Mesodermal cell (in vitro differentiated cells): ENCODE measurements at regions not wholly inside any gene's neighbourhood (a gene's known extent, or its start where the extent isn't known, plus 50 kb on each side); places are given as distances from the start of the nearest gene placed in this dataset.
"Not testable (repeated sequence)": the region's sequence is repeated elsewhere in the genome, so short reads cannot be mapped to it uniquely, and the experiment has no call there.

ENCODE experiments used
- H3K27ac ChIP-seq: 2 replicates; pipeline ENCODE4 v1.7.0; 2013; ENCODE audit warnings: mild to moderate bottlenecking, low read depth, low read length, moderate library complexity; ENCODE audit not compliant: severe bottlenecking
- H3K36me3 ChIP-seq: 2 replicates; pipeline ENCODE4 v1.7.1; 2013; ENCODE audit warnings: mild to moderate bottlenecking, low read length, moderate library complexity; ENCODE audit not compliant: control insufficient read depth, insufficient read depth
- H3K4me1 ChIP-seq: one replicate; pipeline ENCODE4 v1.7.1; 2013; ENCODE audit warnings: mild to moderate bottlenecking, low read length; ENCODE audit not compliant: insufficient read depth, control insufficient read depth, poor library complexity, severe bottlenecking
- H3K4me3 ChIP-seq: 2 replicates; pipeline ENCODE4 v1.7.0; 2013; ENCODE audit warnings: low read length, control low read depth, mild to moderate bottlenecking; ENCODE audit not compliant: insufficient read depth, poor library complexity, severe bottlenecking; ENCODE audit errors: extremely low read depth
- H3K9me3 ChIP-seq: 2 replicates; pipeline ENCODE4 v1.7.1; 2013; ENCODE audit warnings: mild to moderate bottlenecking, low read length, moderate library complexity; ENCODE audit not compliant: control insufficient read depth
- WGBS, 2 experiments: methylation state at CpG; one replicate each; pipeline ENCODE4 v1.1.5; 2013; ENCODE audit warnings: missing lambda C conversion rate in 2 of 2; ENCODE audit not compliant: insufficient coverage in 2 of 2; 5-methylcytosine and 5-hydroxymethylcytosine counted together

- H3K9me3 ChIP-seq = no peaks in the 10 kb centered on the region
- 87 to 100% methylated on average over 1 to 2 of the region's 3 CpGs for WGBS, 2 experiments
- no peak overlapping the region for H3K4me3 ChIP-seq
- H3K4me1 ChIP-seq = peaks cover 14% of the 10 kb centered on the region
- H3K27ac ChIP-seq = no peak overlapping the region
- no peaks in the 10 kb centered on the region for H3K36me3 ChIP-seq
These were observed 81.4 kb upstream of the CPEB2 start for GRCh38 chr4:14920759-14921320.

DNA sequence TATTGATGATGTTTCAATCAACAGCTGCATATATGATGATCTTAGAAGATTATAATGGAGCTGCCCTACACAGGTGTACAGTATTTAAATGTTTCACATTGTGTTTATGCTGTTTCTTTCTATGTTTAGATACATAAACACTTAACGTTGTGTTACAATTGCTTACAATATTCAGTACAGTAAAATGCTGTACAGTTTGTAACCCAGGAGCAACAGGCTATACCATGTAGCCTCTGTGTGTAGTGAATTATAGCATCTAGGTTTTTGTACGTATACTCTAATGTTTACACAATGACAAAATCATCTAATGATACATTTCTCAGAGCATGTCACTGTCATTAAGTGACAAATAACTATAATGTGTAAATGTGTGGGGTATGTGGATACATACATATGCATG is 80.5 kb upstream of the CPEB2 start:
- H3K4me3 ChIP-seq, H3K4me1 ChIP-seq, H3K27ac ChIP-seq, H3K36me3 ChIP-seq, H3K9me3 ChIP-seq: not testable (repeated sequence)
- no CpG with 5 or more reads among the region's 2 CpGs for WGBS, 2 experiments

GRCh38 chr4:14924076-14924811 is 78.0 kb upstream of the CPEB2 start:
- WGBS, 2 experiments = 72 to 89% methylated on average over 1 of the region's 3 CpGs
- no peaks in the 10 kb centered on the region for H3K36me3 ChIP-seq
- H3K27ac ChIP-seq = no peak overlapping the region
- H3K4me1 ChIP-seq = no peaks in the 10 kb centered on the region
- no peaks in the 10 kb centered on the region for H3K9me3 ChIP-seq
- no peak overlapping the region for H3K4me3 ChIP-seq

- Histone ChIP-seq H3K27ac (no peak overlapping the region), H3K4me1 (no peaks in the 10 kb centered on the region), H3K36me3 (no peaks in the 10 kb centered on the region), H3K9me3 (no peaks in the 10 kb centered on the region), H3K4me3 (no peak overlapping the region)
- WGBS, 2 experiments = 67 to 100% methylated on average over 1 to 2 of the region's 3 CpGs
These were observed 77.4 kb upstream of the CPEB2 start for GRCh38 chr4:14924812-14925344.

DNA sequence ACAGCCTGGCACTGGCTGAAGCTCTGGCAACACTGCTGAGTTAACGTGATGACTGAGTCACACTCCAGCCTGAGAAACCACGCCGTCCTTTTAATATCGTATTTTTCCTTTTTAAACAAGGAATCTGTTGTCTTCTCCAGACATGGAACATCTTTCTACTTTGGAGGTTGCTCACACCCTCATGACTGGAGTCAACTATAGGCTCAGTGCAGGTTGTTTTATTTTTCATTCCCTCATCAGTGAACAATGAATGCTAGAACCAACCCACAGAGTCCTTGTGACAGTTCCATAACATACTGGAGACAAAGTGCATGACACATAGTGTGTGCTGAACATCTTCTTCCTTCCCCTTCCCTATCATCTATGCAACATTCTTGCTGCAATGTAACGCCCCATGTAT is 76.8 kb upstream of the CPEB2 start:
- no peaks in the 10 kb centered on the region for H3K36me3 ChIP-seq
- H3K4me3 ChIP-seq = no peak overlapping the region
- H3K9me3 ChIP-seq = no peaks in the 10 kb centered on the region
- 65 to 78% methylated on average over 4 of the region's 5 CpGs for WGBS, 2 experiments
- no peaks in the 10 kb centered on the region for H3K4me1 ChIP-seq
- no peak overlapping the region for H3K27ac ChIP-seq

DNA sequence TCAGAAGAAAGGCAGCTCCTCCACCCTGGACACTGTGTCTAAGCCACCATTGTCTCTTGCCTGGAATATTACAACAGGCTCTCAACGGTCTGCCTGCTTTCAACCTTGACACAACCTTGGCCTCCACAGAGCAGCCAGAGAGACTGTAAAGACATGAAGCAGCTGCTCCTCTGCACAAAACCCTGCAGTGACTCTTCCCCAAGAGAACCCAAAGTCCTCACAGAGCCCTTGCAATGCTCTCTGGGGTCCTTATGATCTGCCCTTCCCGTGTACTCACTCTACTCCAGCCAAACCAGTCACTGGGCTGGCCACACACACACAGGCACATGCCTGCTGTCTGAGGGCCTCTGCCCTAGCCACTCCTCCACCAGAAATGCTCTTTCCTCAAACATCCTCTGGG is 75.9 kb upstream of the CPEB2 start:
- Histone ChIP-seq H3K4me3 (no peak overlapping the region), H3K36me3 (no peaks in the 10 kb centered on the region), H3K9me3 (no peaks in the 10 kb centered on the region), H3K27ac (no peak overlapping the region), H3K4me1 (no peaks in the 10 kb centered on the region)
- WGBS, 2 experiments = 84 to 92% methylated on average over 1 to 2 of the region's 2 CpGs

GRCh38 chr4:14928035-14928434 is 74.2 kb upstream of the CPEB2 start:
- WGBS, 2 experiments = 100% methylated on average over 1 of the region's 1 CpG; no CpG with 5 or more reads in 1 of the 2 experiments
- H3K9me3 ChIP-seq = no peaks in the 10 kb centered on the region
- no peaks in the 10 kb centered on the region for H3K36me3 ChIP-seq
- H3K4me3 ChIP-seq = no peak overlapping the region
- H3K27ac ChIP-seq = no peak overlapping the region
- H3K4me1 ChIP-seq = no peaks in the 10 kb centered on the region

- Histone ChIP-seq H3K9me3 (no peaks in the 10 kb centered on the region), H3K4me3 (no peak overlapping the region), H3K4me1 (no peaks in the 10 kb centered on the region), H3K27ac (no peak overlapping the region), H3K36me3 (no peaks in the 10 kb centered on the region)
- WGBS, 2 experiments = 67% methylated on average over 1 of the region's 1 CpG; no CpG with 5 or more reads in 1 of the 2 experiments
These were observed 72.6 kb upstream of the CPEB2 start for GRCh38 chr4:14929669-14930068.

DNA sequence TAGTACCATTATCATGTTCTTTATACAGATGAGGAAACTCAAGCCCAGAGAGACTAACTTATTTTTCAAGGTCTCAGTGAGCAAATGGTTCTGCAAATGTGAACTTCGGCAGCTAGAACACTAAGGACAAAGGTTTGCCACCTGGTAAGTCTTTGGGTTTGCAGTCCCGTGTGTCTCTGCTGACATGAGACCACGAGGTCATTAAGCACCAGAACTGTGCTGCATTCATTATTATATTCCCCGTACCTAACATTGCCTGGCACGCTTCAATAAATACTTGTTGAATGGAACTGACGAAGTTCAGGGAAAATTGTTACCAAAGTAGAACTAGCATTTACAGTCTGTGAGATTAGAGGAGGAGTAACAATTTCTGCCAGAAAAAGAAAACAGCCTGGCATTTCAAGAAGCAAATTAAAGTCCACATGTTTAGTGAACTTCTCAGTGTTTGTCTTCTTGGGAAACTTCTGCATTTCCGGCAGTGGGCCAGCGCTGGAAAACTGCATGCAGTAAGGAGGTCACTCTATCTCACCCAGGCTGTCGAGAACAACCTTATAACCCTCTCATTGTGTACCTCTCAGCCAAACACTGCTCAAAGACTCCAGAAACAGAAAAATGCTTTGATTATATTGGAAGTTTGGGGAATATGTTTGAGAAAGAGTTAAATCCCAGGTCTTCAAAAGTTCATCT is 67.4 kb upstream of the CPEB2 start:
- WGBS, 2 experiments = 87 to 93% methylated on average over 6 of the region's 9 CpGs
- H3K4me1 ChIP-seq = no peaks in the 10 kb centered on the region
- H3K9me3 ChIP-seq = no peaks in the 10 kb centered on the region

DNA sequence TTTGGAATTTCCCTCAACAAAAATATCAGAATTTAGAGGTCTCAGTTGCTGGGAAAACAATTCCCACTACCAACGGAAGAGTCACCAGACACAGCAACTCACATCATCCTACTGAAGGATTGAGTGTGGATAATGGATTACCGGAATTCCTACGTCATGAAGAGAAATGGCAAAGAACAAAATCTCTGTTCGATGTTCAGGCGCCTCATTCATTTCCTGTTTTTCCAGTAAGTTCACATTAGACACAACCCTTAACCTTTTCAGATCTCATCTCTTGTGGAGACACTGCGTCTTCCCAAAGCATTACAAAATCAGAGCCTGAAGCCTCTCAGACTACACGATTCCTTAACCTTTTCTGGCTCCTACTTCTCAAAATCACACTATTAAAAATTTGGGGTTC is 58.5 kb upstream of the CPEB2 start:
- H3K36me3 ChIP-seq = no peaks in the 10 kb centered on the region
- H3K9me3 ChIP-seq = no peaks in the 10 kb centered on the region
- 87 to 92% methylated on average over 5 of the region's 7 CpGs for WGBS, 2 experiments
- no peak overlapping the region for H3K4me3 ChIP-seq
- no peak overlapping the region for H3K27ac ChIP-seq
- no peaks in the 10 kb centered on the region for H3K4me1 ChIP-seq

More for the DNA sequence above, 67.4 kb upstream of the CPEB2 start:
- Histone ChIP-seq H3K36me3 (no peaks in the 10 kb centered on the region), H3K27ac (no peak overlapping the region), H3K4me3 (no peak overlapping the region)

GRCh38 chr4:14952352-14952751 is 49.9 kb upstream of the CPEB2 start:
- no peak overlapping the region for H3K4me3 ChIP-seq
- no peaks in the 10 kb centered on the region for H3K36me3 ChIP-seq
- H3K4me1 ChIP-seq = no peaks in the 10 kb centered on the region
- no peaks in the 10 kb centered on the region for H3K9me3 ChIP-seq
- H3K27ac ChIP-seq = no peak overlapping the region
